ENCODE measurements at regions not wholly inside any gene's neighbourhood (a gene's known extent, or its start where the extent isn't known, plus 50 kb on each side); places are given as distances from the start of the nearest gene placed in this dataset.

GRCh38 chr16:51404386-51404785, 253.3 kb upstream of the SALL1 start:
- H3K36me3 ChIP-seq (ENCODE audit: control insufficient read depth in 2 of 2, extremely low read depth in 1 of 2, insufficient read depth in 2 of 2, low read length in 2 of 2), result no peaks in the 10 kb centered on the region
- no peak overlapping the region for H3K27ac ChIP-seq (ENCODE audit: insufficient read depth, low read depth, low read length)
- H3K4me3 ChIP-seq (replicated peaks in 1 of 3; ENCODE audit: insufficient read depth in 1 of 3, low read depth in 1 of 3, low read length in 3 of 3), result no peak overlapping the region
- no peak overlapping the region for H3K9ac ChIP-seq (replicated peaks; ENCODE audit: extremely low read depth, insufficient read depth, low read length)
- dilution Hi-C loops (cut with MboI; ENCODE audit: extremely low pct_ligation_motif_present, low sequenced_read_pairs) (no loop called here), intact Hi-C loops (cut with micrococcal nuclease) (no loop called here)
- no peaks in the 10 kb centered on the region for H3K79me2 ChIP-seq (ENCODE audit: control insufficient read depth, insufficient read depth, low read length)
- no peaks in the 10 kb centered on the region for H3K27me3 ChIP-seq (ENCODE audit: control insufficient read depth in 2 of 2, insufficient read depth in 2 of 2, low read length in 2 of 2)
- ChIA-PET POLR2A (no interaction called here), CTCF (no interaction called here)
- no peaks in the 10 kb centered on the region for H3K9me1 ChIP-seq (replicated peaks; ENCODE audit: control insufficient read depth, extremely low read depth, insufficient read depth, low read length)
- H2AFZ ChIP-seq (ENCODE audit: low read depth, low read length), result no peak overlapping the region
- FAIRE-seq (no peak), DNase-seq (ENCODE audit: low read depth, low spot score) (no peak)
- no peak overlapping the region for H3K4me2 ChIP-seq (ENCODE audit: insufficient read depth, low read length)
- no peak for TF ChIP-seq CTCF (IDR thresholded peaks at IDR 0.05; ENCODE audit: extremely low read depth in 1 of 2, insufficient read depth in 1 of 2, low read depth in 1 of 2, low read length in 2 of 2)
- TF ChIP-seq MYC (IDR thresholded peaks at IDR 0.05; ENCODE audit: low read depth, low read length), result no peak
- no peak for TF ChIP-seq POLR2A (IDR thresholded peaks at IDR 0.05; ENCODE audit: low read depth, low read length)
- no peak for TF ChIP-seq FOS (IDR thresholded peaks at IDR 0.05; ENCODE audit: borderline replicate concordance, insufficient read depth, low read length)
- no peak for TF ChIP-seq GATA2 (IDR thresholded peaks at IDR 0.05; ENCODE audit: insufficient read depth, insufficient read length, low read depth, low read length)
- TF ChIP-seq MAX (IDR thresholded peaks at IDR 0.05; ENCODE audit: insufficient read depth, insufficient read length), result no peak
- TF ChIP-seq JUN (IDR thresholded peaks at IDR 0.05; ENCODE audit: borderline replicate concordance, insufficient read depth, insufficient read length, low read depth), result no peak
- TF ChIP-seq POLR2AphosphoS5 (IDR thresholded peaks at IDR 0.05; ENCODE audit: insufficient read depth, low read depth, low read length), result no peak
- TF ChIP-seq EZH2 (IDR thresholded peaks at IDR 0.05; ENCODE audit: borderline replicate concordance, low read depth, low read length, severe bottlenecking), result no peak
- H4K20me1 ChIP-seq (replicated peaks; ENCODE audit: control insufficient read depth, extremely low read depth, insufficient read depth, low read length), result no peaks in the 10 kb centered on the region
- no peaks in the 10 kb centered on the region for H3K4me1 ChIP-seq (ENCODE audit: control insufficient read depth, extremely low read depth, insufficient read depth, low read length)
- H3K9me3 ChIP-seq (replicated peaks; ENCODE audit: control insufficient read depth, insufficient read depth, low read length), result peaks cover 4% of the 10 kb centered on the region
- no TSS peak for BruUV-seq (replicated peaks)

Data from endothelial cell of umbilical vein (primary cell).